Activated CD4-positive, alpha-beta memory T cell treated with anti-CD3 and anti-CD28 coated beads for 36 hours (primary cell): ENCODE measurements at regions not wholly inside any gene's neighbourhood (a gene's known extent, or its start where the extent isn't known, plus 50 kb on each side); places are given as distances from the start of the nearest gene placed in this dataset.
"Not testable (repeated sequence)": the region's sequence is repeated elsewhere in the genome, so short reads cannot be mapped to it uniquely, and the experiment has no call there.

Experiments used
- CTCF ChIA-PET: fragments of 350-600 bp; sonication (Branson Sonifier 250); formaldehyde crosslinking; loops from one replicate; lab custom pipeline; 2021; ENCODE audit warnings: antibody characterized with exemption, inconsistent platforms; lab: Charles Lee
- POLR2A ChIA-PET: fragments of 350-600 bp; sonication (Branson Sonifier 250); formaldehyde crosslinking; loops from one replicate; lab custom pipeline; 2021; ENCODE audit warnings: antibody characterized with exemption; lab: Charles Lee
- DNase-seq: peaks from one replicate; pipeline ENCODE4 v3.0.0-alpha.2; 2020
- H3K27ac Mint-ChIP-seq: one replicate; pipeline ENCODE4 v1.8.0; 2021; ENCODE audit warnings: mixed read lengths
- H3K27me3 Mint-ChIP-seq: one replicate; pipeline ENCODE4 v1.8.0; 2021; ENCODE audit warnings: mixed read lengths
- H3K36me3 Mint-ChIP-seq: one replicate; pipeline ENCODE4 v1.8.0; 2021; ENCODE audit warnings: mixed read lengths
- H3K4me1 Mint-ChIP-seq: one replicate; pipeline ENCODE4 v1.8.0; 2021; ENCODE audit warnings: low read depth, mixed read lengths
- H3K4me3 Mint-ChIP-seq: one replicate; pipeline ENCODE4 v1.8.0; 2021; ENCODE audit warnings: mild to moderate bottlenecking, mixed read lengths
- H3K9me3 Mint-ChIP-seq: one replicate; pipeline ENCODE4 v1.8.0; 2021; ENCODE audit warnings: mixed read lengths
- intact Hi-C: fragments of 100-400 bp; cut with micrococcal nuclease; formaldehyde crosslinking; loops from one replicate; pipeline ENCODE4 v1.15.1; 2023

GRCh38 chr6:29227235-29227634 lies 56.5 kb downstream of the OR2J2 start:
- no peaks in the 10 kb centered on the region for H3K36me3 Mint-ChIP-seq
- POLR2A ChIA-PET, result no interaction called here
- no peaks in the 10 kb centered on the region for H3K9me3 Mint-ChIP-seq
- CTCF ChIA-PET, result no interaction called here
- no peak overlapping the region for H3K4me3 Mint-ChIP-seq
- H3K27ac Mint-ChIP-seq, result no peak overlapping the region
- H3K27me3 Mint-ChIP-seq, result peaks cover 24% of the 10 kb centered on the region
- intact Hi-C loops, result no loop called here
- DNase-seq, result no peak
- H3K4me1 Mint-ChIP-seq, result no peaks in the 10 kb centered on the region

GRCh38 chr6:29230666-29231065 lies 60.0 kb downstream of the OR2J2 start:
- no peaks in the 10 kb centered on the region for H3K9me3 Mint-ChIP-seq
- H3K27ac Mint-ChIP-seq, result no peak overlapping the region
- no peaks in the 10 kb centered on the region for H3K36me3 Mint-ChIP-seq
- peaks cover 26% of the 10 kb centered on the region for H3K27me3 Mint-ChIP-seq
- POLR2A ChIA-PET, result no interaction called here
- H3K4me1 Mint-ChIP-seq, result no peaks in the 10 kb centered on the region
- CTCF ChIA-PET, result no interaction called here
- intact Hi-C loops, result no loop called here
- no peak overlapping the region for H3K4me3 Mint-ChIP-seq
- DNase-seq, result no peak

GRCh38 chr6:29232725-29233124 lies 62.0 kb downstream of the OR2J2 start:
- CTCF ChIA-PET, result no interaction called here

GRCh38 chr6:29236060-29236459 lies 65.4 kb downstream of the OR2J2 start:
- Mint-ChIP-seq H3K27ac (no peak overlapping the region), H3K4me1 (no peaks in the 10 kb centered on the region), H3K27me3 (peaks cover 20% of the 10 kb centered on the region), H3K36me3 (no peaks in the 10 kb centered on the region), H3K4me3 (no peak overlapping the region), H3K9me3 (no peaks in the 10 kb centered on the region)
- CTCF ChIA-PET, result no interaction called here
- POLR2A ChIA-PET, result no interaction called here
- DNase-seq, result no peak
- intact Hi-C loops, result no loop called here

More at GRCh38 chr6:29232725-29233124, 62.0 kb downstream of the OR2J2 start:
- no peaks in the 10 kb centered on the region for H3K4me1 Mint-ChIP-seq
- H3K9me3 Mint-ChIP-seq, result no peaks in the 10 kb centered on the region
- H3K27me3 Mint-ChIP-seq, result peaks cover 19% of the 10 kb centered on the region
- H3K27ac Mint-ChIP-seq, result no peak overlapping the region
- DNase-seq, result no peak
- no peak overlapping the region for H3K4me3 Mint-ChIP-seq
- H3K36me3 Mint-ChIP-seq, result no peaks in the 10 kb centered on the region
- POLR2A ChIA-PET, result no interaction called here
- intact Hi-C loops, result no loop called here

- intact Hi-C loops, result no loop called here
- Mint-ChIP-seq H3K4me3 (no peak overlapping the region), H3K4me1 (no peaks in the 10 kb centered on the region), H3K27me3 (peaks cover 22% of the 10 kb centered on the region), H3K36me3 (no peaks in the 10 kb centered on the region), H3K9me3 (no peaks in the 10 kb centered on the region), H3K27ac (no peak overlapping the region)
- ChIA-PET POLR2A (no interaction called here), CTCF (no interaction called here)
- no peak for DNase-seq
Observed at GRCh38 chr6:29236634-29237033, 64.9 kb upstream of the OR14J1 start.

GRCh38 chr6:29243044-29243443 lies 58.5 kb upstream of the OR14J1 start:
- H3K4me3 Mint-ChIP-seq, intact Hi-C loops, CTCF ChIA-PET, H3K4me1 Mint-ChIP-seq, H3K27ac Mint-ChIP-seq, H3K36me3 Mint-ChIP-seq, POLR2A ChIA-PET, DNase-seq: not testable (repeated sequence)
- Mint-ChIP-seq H3K27me3 (peaks cover 50% of the 10 kb centered on the region), H3K9me3 (peaks cover 21% of the 10 kb centered on the region)
